ENCODE measurements at regions not wholly inside any gene's neighbourhood (a gene's known extent, or its start where the extent isn't known, plus 50 kb on each side); places are given as distances from the start of the nearest gene placed in this dataset.

- TF ChIP-seq CTCF (IDR thresholded peaks at IDR 0.05; ENCODE audit: borderline replicate concordance, extremely low read depth, insufficient read depth), result no peak
- no peaks in the 10 kb centered on the region for H3K9me3 ChIP-seq (ENCODE audit: control insufficient read depth in 2 of 3, insufficient read depth in 1 of 3, low read length in 3 of 3)
- no peaks in the 10 kb centered on the region for H3K27me3 ChIP-seq (ENCODE audit: control insufficient read depth, insufficient read depth, low read length)
- no peak overlapping the region for H3K9ac ChIP-seq (ENCODE audit: low read length in 3 of 3)
- H3K27ac ChIP-seq (ENCODE audit: low read depth in 2 of 2, low read length in 2 of 2), result no peak overlapping the region
- H3K36me3 ChIP-seq (ENCODE audit: control insufficient read depth in 2 of 3, insufficient read depth in 3 of 3, low read length in 3 of 3), result no peaks in the 10 kb centered on the region
- H3K4me3 ChIP-seq (ENCODE audit: low read length in 3 of 3), result no peak overlapping the region
- FAIRE-seq (no peak), DNase-seq (peak in 1 of 5 donors; percentile 50)
- no peaks in the 10 kb centered on the region for H3K4me1 ChIP-seq (ENCODE audit: control insufficient read depth in 2 of 3, insufficient read depth in 2 of 3, low read depth in 1 of 3, low read length in 3 of 3)
- intact Hi-C loops (cut with DNase I), result no loop called here
These were observed 130.8 kb downstream of the PJA1 start for GRCh38 chrX:69034451-69034850.

- H3K27ac ChIP-seq (ENCODE audit: low read depth in 2 of 2, low read length in 2 of 2), result no peak overlapping the region
- no peak overlapping the region for H3K4me3 ChIP-seq (ENCODE audit: low read length in 3 of 3)
- intact Hi-C loops (cut with DNase I), result no loop called here
- no peaks in the 10 kb centered on the region for H3K36me3 ChIP-seq (ENCODE audit: control insufficient read depth in 2 of 3, insufficient read depth in 3 of 3, low read length in 3 of 3)
- DNase-seq, result peak in 2 of 5 donors; percentile 38 to 44
- no peak for TF ChIP-seq CTCF (IDR thresholded peaks at IDR 0.05; ENCODE audit: borderline replicate concordance, extremely low read depth, insufficient read depth)
- FAIRE-seq, result no peak
- no peaks in the 10 kb centered on the region for H3K9me3 ChIP-seq (ENCODE audit: control insufficient read depth in 2 of 3, insufficient read depth in 1 of 3, low read length in 3 of 3)
- no peaks in the 10 kb centered on the region for H3K27me3 ChIP-seq (ENCODE audit: control insufficient read depth, insufficient read depth, low read length)
- H3K4me1 ChIP-seq (ENCODE audit: control insufficient read depth in 2 of 3, insufficient read depth in 2 of 3, low read depth in 1 of 3, low read length in 3 of 3), result no peaks in the 10 kb centered on the region
- no peak overlapping the region for H3K9ac ChIP-seq (ENCODE audit: low read length in 3 of 3)
These were observed 131.3 kb downstream of the PJA1 start for GRCh38 chrX:69033936-69034335.

- Histone ChIP-seq H3K9me3 (ENCODE audit: control insufficient read depth in 2 of 3, insufficient read depth in 1 of 3, low read length in 3 of 3) (no peaks in the 10 kb centered on the region), H3K4me1 (ENCODE audit: control insufficient read depth in 2 of 3, insufficient read depth in 2 of 3, low read depth in 1 of 3, low read length in 3 of 3) (peaks cover 0 to 6% (median 0%) of the 10 kb centered on the region in 3 donors), H3K9ac (ENCODE audit: low read length in 3 of 3) (no peak overlapping the region), H3K27ac (ENCODE audit: low read depth in 2 of 2, low read length in 2 of 2) (no peak overlapping the region), H3K4me3 (ENCODE audit: low read length in 3 of 3) (no peak overlapping the region), H3K27me3 (ENCODE audit: control insufficient read depth, insufficient read depth, low read length) (no peaks in the 10 kb centered on the region), H3K36me3 (ENCODE audit: control insufficient read depth in 2 of 3, insufficient read depth in 3 of 3, low read length in 3 of 3) (no peaks in the 10 kb centered on the region)
- FAIRE-seq (no peak), DNase-seq (peak in 4 of 5 donors; percentile 21 to 64 (median 54))
- TF ChIP-seq CTCF (IDR thresholded peaks at IDR 0.05; ENCODE audit: borderline replicate concordance, extremely low read depth, insufficient read depth), result no peak
- intact Hi-C loops (cut with DNase I), result no loop called here
These were observed 132.7 kb downstream of the PJA1 start for GRCh38 chrX:69032601-69033000.

- Histone ChIP-seq H3K27me3 (ENCODE audit: control insufficient read depth, insufficient read depth, low read length) (no peaks in the 10 kb centered on the region), H3K9me3 (ENCODE audit: control insufficient read depth in 2 of 3, insufficient read depth in 1 of 3, low read length in 3 of 3) (no peaks in the 10 kb centered on the region), H3K4me1 (ENCODE audit: control insufficient read depth in 2 of 3, insufficient read depth in 2 of 3, low read depth in 1 of 3, low read length in 3 of 3) (peaks cover 0 to 11% (median 2%) of the 10 kb centered on the region in 3 donors), H3K9ac (ENCODE audit: low read length in 3 of 3) (no peak overlapping the region), H3K36me3 (ENCODE audit: control insufficient read depth in 2 of 3, insufficient read depth in 3 of 3, low read length in 3 of 3) (no peaks in the 10 kb centered on the region), H3K4me3 (ENCODE audit: low read length in 3 of 3) (no peak overlapping the region), H3K27ac (ENCODE audit: low read depth in 2 of 2, low read length in 2 of 2) (no peak overlapping the region)
- TF ChIP-seq CTCF (IDR thresholded peaks at IDR 0.05; ENCODE audit: borderline replicate concordance, extremely low read depth, insufficient read depth), result no peak
- FAIRE-seq (no peak), DNase-seq (peak in 1 of 5 donors; percentile 6)
- intact Hi-C loops (cut with DNase I), result no loop called here
These were observed 133.3 kb downstream of the PJA1 start for GRCh38 chrX:69031971-69032391.
